Mononuclear cell (primary cell): ENCODE measurements at regions not wholly inside any gene's neighbourhood (a gene's known extent, or its start where the extent isn't known, plus 50 kb on each side); places are given as distances from the start of the nearest gene placed in this dataset.
"Not testable (repeated sequence)": the region's sequence is repeated elsewhere in the genome, so short reads cannot be mapped to it uniquely, and the experiment has no call there.

Experiments
- H3K27me3 ChIP-seq: 2 replicates; pipeline ENCODE4 v1.6.0; 2011; ENCODE audit warnings: low read length, control low read depth; ENCODE audit not compliant: insufficient read depth
- H3K4me1 ChIP-seq: 2 replicates; pipeline ENCODE4 v1.5.1; 2011; ENCODE audit warnings: mild to moderate bottlenecking, low read length, control low read depth; ENCODE audit not compliant: insufficient read depth
- H3K4me3 ChIP-seq: 2 replicates; pipeline ENCODE4 v1.5.1; 2011; ENCODE audit warnings: mild to moderate bottlenecking, low read length, moderate library complexity
- H3K9me3 ChIP-seq: 2 replicates; pipeline ENCODE4 v1.5.1; 2011; ENCODE audit warnings: low read depth, mild to moderate bottlenecking, control low read depth, low read length

- no peak overlapping the region for H3K4me3 ChIP-seq
- H3K9me3 ChIP-seq, result no peaks in the 10 kb centered on the region
- no peaks in the 10 kb centered on the region for H3K27me3 ChIP-seq
- H3K4me1 ChIP-seq, result no peaks in the 10 kb centered on the region
Observed at GRCh38 chr11:121996574-121996973, 119.4 kb downstream of the BLID start.

- H3K4me3 ChIP-seq, result no peak overlapping the region
- H3K9me3 ChIP-seq, result no peaks in the 10 kb centered on the region
- peaks cover 5% of the 10 kb centered on the region for H3K27me3 ChIP-seq
- H3K4me1 ChIP-seq, result no peaks in the 10 kb centered on the region
Observed at GRCh38 chr11:121983901-121984300, 132.1 kb downstream of the BLID start.

GRCh38 chr11:121977914-121978313 lies 138.1 kb downstream of the BLID start:
- H3K27me3 ChIP-seq, H3K9me3 ChIP-seq, H3K4me3 ChIP-seq, H3K4me1 ChIP-seq: not testable (repeated sequence)

GRCh38 chr11:121968638-121969037 lies 147.4 kb downstream of the BLID start:
- Histone ChIP-seq H3K27me3 (peaks cover 2% of the 10 kb centered on the region), H3K4me1 (no peaks in the 10 kb centered on the region), H3K9me3 (peaks cover 8% of the 10 kb centered on the region), H3K4me3 (no peak overlapping the region)

- Histone ChIP-seq H3K4me3 (no peak overlapping the region), H3K4me1 (no peaks in the 10 kb centered on the region), H3K9me3 (no peaks in the 10 kb centered on the region)
Observed at GRCh38 chr11:121967131-121967704, 148.8 kb downstream of the BLID start.

GRCh38 chr11:121965330-121965729 lies 150.7 kb downstream of the BLID start:
- no peaks in the 10 kb centered on the region for H3K9me3 ChIP-seq
- H3K27me3 ChIP-seq, result no peaks in the 10 kb centered on the region
- H3K4me1 ChIP-seq, result no peaks in the 10 kb centered on the region
- H3K4me3 ChIP-seq, result no peak overlapping the region

More at GRCh38 chr11:121967131-121967704, 148.8 kb downstream of the BLID start:
- peaks cover 2% of the 10 kb centered on the region for H3K27me3 ChIP-seq

- Histone ChIP-seq H3K4me1 (no peaks in the 10 kb centered on the region), H3K9me3 (no peaks in the 10 kb centered on the region), H3K27me3 (no peaks in the 10 kb centered on the region), H3K4me3 (no peak overlapping the region)
Observed at GRCh38 chr11:121964591-121964990, 151.4 kb downstream of the BLID start.

GRCh38 chr11:121963846-121964245 lies 152.2 kb downstream of the BLID start:
- H3K4me3 ChIP-seq, H3K4me1 ChIP-seq, H3K9me3 ChIP-seq, H3K27me3 ChIP-seq: not testable (repeated sequence)

DNA sequence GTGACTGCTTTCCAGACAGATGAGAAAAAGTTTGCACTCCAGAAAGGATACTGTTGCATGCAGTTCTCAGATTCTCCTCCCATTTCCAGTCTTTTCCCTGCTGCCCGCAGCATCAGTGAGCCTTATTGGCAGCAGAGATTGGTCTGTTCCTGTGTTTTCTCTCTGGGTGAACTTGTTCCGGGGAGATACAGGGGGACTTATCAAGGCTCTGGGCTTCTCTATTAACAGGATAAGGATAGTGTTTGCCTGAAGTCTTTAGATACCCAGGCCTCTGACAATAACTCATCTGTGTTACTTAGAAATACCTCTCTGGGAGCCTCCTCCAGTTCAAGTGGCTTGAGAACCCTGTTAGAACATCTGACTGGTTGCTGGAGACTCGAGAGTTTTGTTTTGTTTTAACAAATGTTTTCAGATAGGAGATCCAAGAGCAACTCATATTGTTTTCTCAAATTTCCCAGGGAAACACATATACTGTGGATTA lies 154.7 kb downstream of the BLID start:
- no peaks in the 10 kb centered on the region for H3K9me3 ChIP-seq
- no peak overlapping the region for H3K4me3 ChIP-seq
- H3K4me1 ChIP-seq, result no peaks in the 10 kb centered on the region
- no peaks in the 10 kb centered on the region for H3K27me3 ChIP-seq

- Histone ChIP-seq H3K9me3 (no peaks in the 10 kb centered on the region), H3K27me3 (no peaks in the 10 kb centered on the region), H3K4me1 (no peaks in the 10 kb centered on the region), H3K4me3 (no peak overlapping the region)
Observed at GRCh38 chr11:121958971-121959325, 157.1 kb downstream of the BLID start.

GRCh38 chr11:121958323-121958970 lies 157.6 kb downstream of the BLID start:
- Histone ChIP-seq H3K27me3 (no peaks in the 10 kb centered on the region), H3K4me3 (no peak overlapping the region), H3K4me1 (no peaks in the 10 kb centered on the region), H3K9me3 (no peaks in the 10 kb centered on the region)

DNA sequence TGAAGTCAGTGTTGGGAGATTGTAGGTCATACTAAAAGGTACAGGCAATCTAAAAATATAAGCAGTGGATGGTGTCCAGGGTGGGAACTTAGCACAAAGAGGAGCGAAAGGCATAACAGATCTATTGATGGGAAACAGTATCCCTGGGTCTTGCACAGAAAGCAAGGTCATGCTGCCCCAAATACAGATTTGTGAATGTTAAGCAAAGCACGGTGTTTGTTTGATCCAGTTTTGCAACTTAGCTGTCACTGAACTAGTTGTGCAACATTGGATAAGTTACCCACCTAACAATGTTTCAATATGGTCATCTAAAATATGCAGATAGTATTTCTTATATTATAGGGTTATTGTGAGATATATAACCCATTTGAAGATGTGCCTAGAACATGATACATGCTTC lies 162.9 kb downstream of the BLID start:
- no peaks in the 10 kb centered on the region for H3K4me1 ChIP-seq
- no peaks in the 10 kb centered on the region for H3K9me3 ChIP-seq
- H3K4me3 ChIP-seq, result no peak overlapping the region
- no peaks in the 10 kb centered on the region for H3K27me3 ChIP-seq

DNA sequence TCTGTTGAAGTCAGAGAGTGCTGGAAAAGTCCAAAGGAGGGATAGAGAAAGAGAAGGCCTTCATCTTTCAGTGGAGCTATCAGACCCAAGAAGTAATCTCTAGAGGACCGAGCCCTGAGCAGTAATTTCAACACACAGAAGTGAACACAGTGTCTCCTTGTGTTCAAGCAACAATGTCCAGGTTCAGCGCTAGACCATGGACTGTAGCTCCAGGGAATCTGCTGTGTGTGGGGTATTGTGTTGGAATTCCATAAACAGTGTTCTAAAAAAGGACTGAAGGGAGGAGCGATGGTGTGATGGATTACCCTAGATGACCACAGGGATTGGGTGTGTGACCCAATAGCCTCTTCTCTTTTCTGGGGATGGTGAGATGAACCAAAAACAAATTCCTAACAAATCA lies 165.9 kb downstream of the BLID start:
- no peaks in the 10 kb centered on the region for H3K27me3 ChIP-seq
- no peaks in the 10 kb centered on the region for H3K9me3 ChIP-seq
- no peak overlapping the region for H3K4me3 ChIP-seq
- H3K4me1 ChIP-seq, result peaks cover 3% of the 10 kb centered on the region

DNA sequence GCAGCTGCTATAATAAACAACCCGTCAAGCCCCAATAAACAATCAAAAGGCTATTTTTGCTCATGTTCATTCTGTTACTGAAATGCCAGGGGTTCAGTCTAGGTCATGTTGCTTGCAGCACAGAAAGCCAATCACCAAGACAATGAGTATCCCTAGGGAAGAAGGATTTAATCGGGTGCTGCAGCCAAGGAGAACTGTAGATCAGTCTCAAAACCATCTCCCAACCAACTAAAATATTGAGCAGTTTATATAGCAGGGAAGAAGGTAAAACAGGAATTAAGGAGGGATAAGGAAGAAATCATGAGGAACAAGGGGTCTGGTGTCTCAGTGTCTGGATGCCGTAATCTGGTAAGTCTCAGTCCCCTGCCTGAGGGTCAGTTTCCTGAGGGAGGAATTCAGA lies 169.5 kb downstream of the BLID start:
- Histone ChIP-seq H3K9me3 (no peaks in the 10 kb centered on the region), H3K4me1 (peaks cover 12% of the 10 kb centered on the region), H3K27me3 (no peaks in the 10 kb centered on the region), H3K4me3 (no peak overlapping the region)

- H3K9me3 ChIP-seq, result no peaks in the 10 kb centered on the region
- no peaks in the 10 kb centered on the region for H3K27me3 ChIP-seq
- peaks cover 12% of the 10 kb centered on the region for H3K4me1 ChIP-seq
- H3K4me3 ChIP-seq, result no peak overlapping the region
Observed at GRCh38 chr11:121944556-121945230, 171.3 kb downstream of the BLID start.

- no peaks in the 10 kb centered on the region for H3K4me1 ChIP-seq
- no peaks in the 10 kb centered on the region for H3K27me3 ChIP-seq
Observed at GRCh38 chr11:121938076-121938475, 177.9 kb downstream of the BLID start.

More at GRCh38 chr11:121938076-121938475, 177.9 kb downstream of the BLID start:
- H3K4me3 ChIP-seq, result no peak overlapping the region
- H3K9me3 ChIP-seq, result no peaks in the 10 kb centered on the region
